ENCODE measurements at regions not wholly inside any gene's neighbourhood (a gene's known extent, or its start where the extent isn't known, plus 50 kb on each side); places are given as distances from the start of the nearest gene placed in this dataset.

- no peak for TF ChIP-seq CTCF (IDR thresholded peaks at IDR 0.05)
- no peak for TF ChIP-seq POLR2A (IDR thresholded peaks at IDR 0.05)
Measured at GRCh38 chr2:2877427-2877826, 500.2 kb downstream of the EIPR1 start.

All from lower leg skin (tissue), 3 donors.